Activated CD4-positive, alpha-beta T cell treated with anti-CD3 and anti-CD28 coated beads, Interleukin-2, amount 50 U/mL, for 1 hour (primary cell): ENCODE measurements at regions not wholly inside any gene's neighbourhood (a gene's known extent, or its start where the extent isn't known, plus 50 kb on each side); places are given as distances from the start of the nearest gene placed in this dataset.
"Not testable (repeated sequence)": the region's sequence is repeated elsewhere in the genome, so short reads cannot be mapped to it uniquely, and the experiment has no call there.

Experiments used
- DNase-seq: peaks from one replicate; pipeline ENCODE4 v3.0.0-alpha.2; 2020

- DNase-seq, result no peak
These were observed 535.3 kb downstream of the CCSER2 start for GRCh38 chr10:84863675-84864074.

- no peak for DNase-seq
These were observed 548.0 kb downstream of the CCSER2 start for GRCh38 chr10:84876116-84876999.

- no peak for DNase-seq
These were observed 551.6 kb downstream of the CCSER2 start for GRCh38 chr10:84879991-84880390.

- not testable (repeated sequence) for DNase-seq
These were observed 553.3 kb downstream of the CCSER2 start for GRCh38 chr10:84881696-84882095.

- no peak for DNase-seq
These were observed 562.3 kb downstream of the CCSER2 start for GRCh38 chr10:84890706-84891105.

GRCh38 chr10:84891631-84892030 lies 563.2 kb downstream of the CCSER2 start:
- no peak for DNase-seq

- no peak for DNase-seq
These were observed 567.2 kb downstream of the CCSER2 start for GRCh38 chr10:84895541-84895940.

- no peak for DNase-seq
These were observed 568.5 kb downstream of the CCSER2 start for GRCh38 chr10:84896909-84897308.

- DNase-seq, result no peak
These were observed 570.9 kb downstream of the CCSER2 start for GRCh38 chr10:84899268-84899667.

GRCh38 chr10:84900141-84900540 lies 571.8 kb downstream of the CCSER2 start:
- DNase-seq, result no peak

GRCh38 chr10:84901885-84902284 lies 573.5 kb downstream of the CCSER2 start:
- no peak for DNase-seq

GRCh38 chr10:84902553-84902952 lies 574.2 kb downstream of the CCSER2 start:
- no peak for DNase-seq

- no peak for DNase-seq
These were observed 574.9 kb downstream of the CCSER2 start for GRCh38 chr10:84903320-84903719.

- no peak for DNase-seq
These were observed 579.1 kb downstream of the CCSER2 start for GRCh38 chr10:84907461-84908009.

GRCh38 chr10:84908491-84908890 lies 580.1 kb downstream of the CCSER2 start:
- DNase-seq, result no peak

GRCh38 chr10:84921701-84922100 lies 593.3 kb downstream of the CCSER2 start:
- DNase-seq, result no peak

- DNase-seq, result no peak
These were observed 595.7 kb downstream of the CCSER2 start for GRCh38 chr10:84924131-84924530.

GRCh38 chr10:84925495-84925894 lies 597.1 kb downstream of the CCSER2 start:
- DNase-seq, result no peak

- DNase-seq, result no peak
These were observed 605.0 kb downstream of the CCSER2 start for GRCh38 chr10:84933402-84933801.

GRCh38 chr10:84935772-84936171 lies 607.4 kb downstream of the CCSER2 start:
- no peak for DNase-seq

- no peak for DNase-seq
These were observed 609.9 kb downstream of the CCSER2 start for GRCh38 chr10:84938117-84938905.

GRCh38 chr10:84943541-84943940 lies 615.2 kb downstream of the CCSER2 start:
- DNase-seq, result no peak

- DNase-seq, result no peak
These were observed 615.8 kb downstream of the CCSER2 start for GRCh38 chr10:84944187-84944586.

- DNase-seq, result no peak
These were observed 617.4 kb downstream of the CCSER2 start for GRCh38 chr10:84945791-84946190.
